ENCODE measurements at regions not wholly inside any gene's neighbourhood (a gene's known extent, or its start where the extent isn't known, plus 50 kb on each side); places are given as distances from the start of the nearest gene placed in this dataset.

GRCh38 chr10:81792729-81793128 lies 82.3 kb upstream of the NRG3 start:
- H3K4me1 ChIP-seq (ENCODE audit: control insufficient read depth in 1 of 2, insufficient read depth in 2 of 2, low read length in 2 of 2) = no peaks in the 10 kb centered on the region
- no peak overlapping the region for H3K4me3 Mint-ChIP-seq
- no peak overlapping the region for H3K27ac Mint-ChIP-seq
- no peak overlapping the region for H2AFZ ChIP-seq (ENCODE audit: insufficient read depth, low read depth, low read length, poor library complexity, severe bottlenecking)
- no peaks in the 10 kb centered on the region for H3K79me2 ChIP-seq (ENCODE audit: insufficient read depth, low read length)
- intact Hi-C loops (cut with micrococcal nuclease) = no loop called here
- no peak for DNase-seq
- H3K36me3 Mint-ChIP-seq = no peaks in the 10 kb centered on the region
- H3K9ac ChIP-seq (ENCODE audit: insufficient read depth, low read length, poor library complexity, severe bottlenecking) = no peak overlapping the region
- WGBS (ENCODE audit: insufficient coverage) = no CpG with 5 or more reads among the region's 2 CpGs
- no peaks in the 10 kb centered on the region for H3K36me3 ChIP-seq (replicated peaks in 1 of 2; ENCODE audit: control insufficient read depth in 1 of 2, insufficient read depth in 2 of 2, low read length in 2 of 2)
- TF ChIP-seq, protein P1, sequence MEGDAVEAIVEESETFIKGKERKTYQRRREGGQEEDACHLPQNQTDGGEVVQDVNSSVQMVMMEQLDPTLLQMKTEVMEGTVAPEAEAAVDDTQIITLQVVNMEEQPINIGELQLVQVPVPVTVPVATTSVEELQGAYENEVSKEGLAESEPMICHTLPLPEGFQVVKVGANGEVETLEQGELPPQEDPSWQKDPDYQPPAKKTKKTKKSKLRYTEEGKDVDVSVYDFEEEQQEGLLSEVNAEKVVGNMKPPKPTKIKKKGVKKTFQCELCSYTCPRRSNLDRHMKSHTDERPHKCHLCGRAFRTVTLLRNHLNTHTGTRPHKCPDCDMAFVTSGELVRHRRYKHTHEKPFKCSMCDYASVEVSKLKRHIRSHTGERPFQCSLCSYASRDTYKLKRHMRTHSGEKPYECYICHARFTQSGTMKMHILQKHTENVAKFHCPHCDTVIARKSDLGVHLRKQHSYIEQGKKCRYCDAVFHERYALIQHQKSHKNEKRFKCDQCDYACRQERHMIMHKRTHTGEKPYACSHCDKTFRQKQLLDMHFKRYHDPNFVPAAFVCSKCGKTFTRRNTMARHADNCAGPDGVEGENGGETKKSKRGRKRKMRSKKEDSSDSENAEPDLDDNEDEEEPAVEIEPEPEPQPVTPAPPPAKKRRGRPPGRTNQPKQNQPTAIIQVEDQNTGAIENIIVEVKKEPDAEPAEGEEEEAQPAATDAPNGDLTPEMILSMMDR (IDR thresholded peaks at IDR 0.05) = no peak
- H4K20me1 ChIP-seq (ENCODE audit: insufficient read depth, low read length) = no peaks in the 10 kb centered on the region
- no peak overlapping the region for H3K4me3 ChIP-seq (replicated peaks in 1 of 3; ENCODE audit: low read depth in 2 of 3, low read length in 3 of 3)
- H3K27me3 Mint-ChIP-seq (ENCODE audit: low read depth in 3 of 3) = no peaks in the 10 kb centered on the region
- no peaks in the 10 kb centered on the region for H3K4me1 Mint-ChIP-seq
- H3K9me3 Mint-ChIP-seq = peaks cover 0 to 9% (median 2%) of the 10 kb centered on the region in 7 donors
- H3K4me2 ChIP-seq (replicated peaks; ENCODE audit: extremely low read depth, low read length, poor library complexity, severe bottlenecking) = no peak overlapping the region
- no peaks in the 10 kb centered on the region for H3K9me3 ChIP-seq (replicated peaks in 1 of 2; ENCODE audit: control insufficient read depth in 1 of 2, insufficient read depth in 1 of 2, low read length in 2 of 2)
- no peak overlapping the region for H3K27ac ChIP-seq (ENCODE audit: low read depth in 1 of 2, low read length in 2 of 2)
- no peaks in the 10 kb centered on the region for H3K27me3 ChIP-seq (ENCODE audit: control insufficient read depth in 2 of 2, insufficient read depth in 2 of 2, low read length in 2 of 2)

DNA sequence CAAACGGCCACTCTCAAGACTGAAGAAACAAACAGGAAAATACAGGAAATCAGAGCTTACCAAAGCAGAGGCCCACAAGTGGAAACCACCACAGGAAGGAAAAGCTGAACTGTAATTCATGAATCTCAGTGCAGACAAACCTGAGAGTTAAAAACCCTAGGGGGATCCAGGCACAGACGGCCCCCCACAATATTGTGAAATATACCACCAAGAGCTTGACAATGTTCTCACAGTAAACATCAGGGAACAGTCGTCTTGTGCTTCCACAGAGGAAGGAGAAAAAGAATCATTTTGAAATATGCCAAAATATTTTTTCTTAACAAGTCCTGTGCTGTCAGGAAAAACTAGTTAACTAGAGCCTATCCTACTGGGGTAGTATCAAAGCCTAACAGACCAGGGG lies 68.2 kb upstream of the NRG3 start:
- intact Hi-C loops (cut with micrococcal nuclease) = no loop called here
- WGBS (ENCODE audit: insufficient coverage) = no CpG with 5 or more reads among the region's 3 CpGs
- TF ChIP-seq, protein P1 (IDR thresholded peaks at IDR 0.05) = no peak
- no peak overlapping the region for H3K4me3 ChIP-seq (replicated peaks in 1 of 3; ENCODE audit: low read depth in 2 of 3, low read length in 3 of 3)
- H3K9me3 ChIP-seq (replicated peaks in 1 of 2; ENCODE audit: control insufficient read depth in 1 of 2, insufficient read depth in 1 of 2, low read length in 2 of 2) = peaks cover 0 to 8% of the 10 kb centered on the region in 2 donors
- Mint-ChIP-seq H3K9me3 (peaks cover 0 to 18% (median 6%) of the 10 kb centered on the region in 7 donors), H3K4me3 (no peak overlapping the region), H3K36me3 (no peaks in the 10 kb centered on the region), H3K27me3 (ENCODE audit: low read depth in 3 of 3) (no peaks in the 10 kb centered on the region), H3K27ac (no peak overlapping the region), H3K4me1 (no peaks in the 10 kb centered on the region)
- H4K20me1 ChIP-seq (ENCODE audit: insufficient read depth, low read length) = no peaks in the 10 kb centered on the region
- no peak for DNase-seq
- H3K4me2 ChIP-seq (replicated peaks; ENCODE audit: extremely low read depth, low read length, poor library complexity, severe bottlenecking) = no peak overlapping the region
- no peak overlapping the region for H3K27ac ChIP-seq (ENCODE audit: low read depth in 1 of 2, low read length in 2 of 2)
- H3K4me1 ChIP-seq (ENCODE audit: control insufficient read depth in 1 of 2, insufficient read depth in 2 of 2, low read length in 2 of 2) = no peaks in the 10 kb centered on the region
- no peaks in the 10 kb centered on the region for H3K36me3 ChIP-seq (replicated peaks in 1 of 2; ENCODE audit: control insufficient read depth in 1 of 2, insufficient read depth in 2 of 2, low read length in 2 of 2)
- no peak overlapping the region for H2AFZ ChIP-seq (ENCODE audit: insufficient read depth, low read depth, low read length, poor library complexity, severe bottlenecking)
- H3K27me3 ChIP-seq (ENCODE audit: control insufficient read depth in 2 of 2, insufficient read depth in 2 of 2, low read length in 2 of 2) = no peaks in the 10 kb centered on the region
- no peaks in the 10 kb centered on the region for H3K79me2 ChIP-seq (ENCODE audit: insufficient read depth, low read length)
- no peak overlapping the region for H3K9ac ChIP-seq (ENCODE audit: insufficient read depth, low read length, poor library complexity, severe bottlenecking)
